ENCODE measurements at regions not wholly inside any gene's neighbourhood (a gene's known extent, or its start where the extent isn't known, plus 50 kb on each side); places are given as distances from the start of the nearest gene placed in this dataset.
"Not testable (repeated sequence)": the region's sequence is repeated elsewhere in the genome, so short reads cannot be mapped to it uniquely, and the experiment has no call there.

GRCh38 chr22:22946131-22946530 lies 58.5 kb downstream of the IGLL5 start:
- DNase-seq (ENCODE audit: insufficient read length, low spot score): no peak
- FAIRE-seq: no peak

GRCh38 chr22:22948651-22949571 lies 61.3 kb downstream of the IGLL5 start:
- FAIRE-seq (no peak), DNase-seq (ENCODE audit: insufficient read length, low spot score) (no peak)

GRCh38 chr22:22949953-22950352 lies 62.3 kb downstream of the IGLL5 start:
- FAIRE-seq (no peak), DNase-seq (ENCODE audit: insufficient read length, low spot score) (no peak)

GRCh38 chr22:22951035-22951434 lies 63.4 kb downstream of the IGLL5 start:
- DNase-seq (ENCODE audit: insufficient read length, low spot score) (no peak), FAIRE-seq (no peak)

GRCh38 chr22:22952531-22953280 lies 65.1 kb downstream of the IGLL5 start:
- DNase-seq (ENCODE audit: insufficient read length, low spot score): no peak
- no peak for FAIRE-seq

GRCh38 chr22:22953791-22954190 lies 66.2 kb downstream of the IGLL5 start:
- no peak for DNase-seq (ENCODE audit: insufficient read length, low spot score)
- no peak for FAIRE-seq

- no peak for DNase-seq (ENCODE audit: insufficient read length, low spot score)
- FAIRE-seq: no peak
Observed at GRCh38 chr22:22954656-22955055, 67.0 kb downstream of the IGLL5 start.

GRCh38 chr22:22955276-22955798 lies 67.7 kb downstream of the IGLL5 start:
- peak; percentile 52 for FAIRE-seq
- no peak for DNase-seq (ENCODE audit: insufficient read length, low spot score)

GRCh38 chr22:22955866-22956535 lies 68.4 kb downstream of the IGLL5 start:
- FAIRE-seq: peak; percentile 93
- no peak for DNase-seq (ENCODE audit: insufficient read length, low spot score)

- FAIRE-seq: no peak
- DNase-seq (ENCODE audit: insufficient read length, low spot score): no peak
Observed at GRCh38 chr22:22957090-22957489, 69.5 kb downstream of the IGLL5 start.

GRCh38 chr22:22958621-22959020 lies 71.0 kb downstream of the IGLL5 start:
- DNase-seq (ENCODE audit: insufficient read length, low spot score) (no peak), FAIRE-seq (no peak)

- no peak for DNase-seq (ENCODE audit: insufficient read length, low spot score)
- FAIRE-seq: peak; percentile 99
Observed at GRCh38 chr22:22959147-22959827, 71.7 kb downstream of the IGLL5 start.

GRCh38 chr22:22960307-22960706 lies 72.7 kb downstream of the IGLL5 start:
- FAIRE-seq (peak; percentile 52), DNase-seq (ENCODE audit: insufficient read length, low spot score) (no peak)

GRCh38 chr22:22961574-22961973 lies 74.0 kb downstream of the IGLL5 start:
- no peak for FAIRE-seq
- no peak for DNase-seq (ENCODE audit: insufficient read length, low spot score)

GRCh38 chr22:22968366-22968765 lies 80.8 kb downstream of the IGLL5 start:
- DNase-seq (ENCODE audit: insufficient read length, low spot score): no peak
- FAIRE-seq: no peak

GRCh38 chr22:22972605-22973004 lies 85.0 kb downstream of the IGLL5 start:
- FAIRE-seq; DNase-seq (ENCODE audit: insufficient read length, low spot score): not testable (repeated sequence)

GRCh38 chr22:22973336-22973735 lies 85.7 kb downstream of the IGLL5 start:
- no peak for FAIRE-seq
- DNase-seq (ENCODE audit: insufficient read length, low spot score): no peak

GRCh38 chr22:22974156-22974555 lies 86.5 kb downstream of the IGLL5 start:
- FAIRE-seq: no peak
- DNase-seq (ENCODE audit: insufficient read length, low spot score): no peak

GRCh38 chr22:22974795-22975580 lies 87.4 kb downstream of the IGLL5 start:
- no peak for DNase-seq (ENCODE audit: insufficient read length, low spot score)
- FAIRE-seq: no peak
